GM10266 (cell line): ENCODE measurements at regions not wholly inside any gene's neighbourhood (a gene's known extent, or its start where the extent isn't known, plus 50 kb on each side); places are given as distances from the start of the nearest gene placed in this dataset.

ENCODE experiments used
- DNase-seq: peaks from one replicate; pipeline ENCODE4 v3.0.0; 2012; ENCODE audit errors: extremely low spot score
- TF ChIP-seq, protein P1 (sequence below): IDR thresholded peaks from 2 replicates; pipeline ENCODE4 v1.5.1; 2012; ENCODE audit warnings: mild to moderate bottlenecking, low read depth; ENCODE audit not compliant: control insufficient read depth, insufficient read depth; ENCODE audit errors: missing control alignments

- TF ChIP-seq, protein P1, sequence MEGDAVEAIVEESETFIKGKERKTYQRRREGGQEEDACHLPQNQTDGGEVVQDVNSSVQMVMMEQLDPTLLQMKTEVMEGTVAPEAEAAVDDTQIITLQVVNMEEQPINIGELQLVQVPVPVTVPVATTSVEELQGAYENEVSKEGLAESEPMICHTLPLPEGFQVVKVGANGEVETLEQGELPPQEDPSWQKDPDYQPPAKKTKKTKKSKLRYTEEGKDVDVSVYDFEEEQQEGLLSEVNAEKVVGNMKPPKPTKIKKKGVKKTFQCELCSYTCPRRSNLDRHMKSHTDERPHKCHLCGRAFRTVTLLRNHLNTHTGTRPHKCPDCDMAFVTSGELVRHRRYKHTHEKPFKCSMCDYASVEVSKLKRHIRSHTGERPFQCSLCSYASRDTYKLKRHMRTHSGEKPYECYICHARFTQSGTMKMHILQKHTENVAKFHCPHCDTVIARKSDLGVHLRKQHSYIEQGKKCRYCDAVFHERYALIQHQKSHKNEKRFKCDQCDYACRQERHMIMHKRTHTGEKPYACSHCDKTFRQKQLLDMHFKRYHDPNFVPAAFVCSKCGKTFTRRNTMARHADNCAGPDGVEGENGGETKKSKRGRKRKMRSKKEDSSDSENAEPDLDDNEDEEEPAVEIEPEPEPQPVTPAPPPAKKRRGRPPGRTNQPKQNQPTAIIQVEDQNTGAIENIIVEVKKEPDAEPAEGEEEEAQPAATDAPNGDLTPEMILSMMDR = no peak
- DNase-seq = no peak
These were observed 208.1 kb downstream of the ARHGAP12 start for GRCh38 chr10:31720546-31720945.

- TF ChIP-seq, protein P1 = no peak
- no peak for DNase-seq
These were observed 219.2 kb downstream of the ARHGAP12 start for GRCh38 chr10:31709476-31709875.

DNA sequence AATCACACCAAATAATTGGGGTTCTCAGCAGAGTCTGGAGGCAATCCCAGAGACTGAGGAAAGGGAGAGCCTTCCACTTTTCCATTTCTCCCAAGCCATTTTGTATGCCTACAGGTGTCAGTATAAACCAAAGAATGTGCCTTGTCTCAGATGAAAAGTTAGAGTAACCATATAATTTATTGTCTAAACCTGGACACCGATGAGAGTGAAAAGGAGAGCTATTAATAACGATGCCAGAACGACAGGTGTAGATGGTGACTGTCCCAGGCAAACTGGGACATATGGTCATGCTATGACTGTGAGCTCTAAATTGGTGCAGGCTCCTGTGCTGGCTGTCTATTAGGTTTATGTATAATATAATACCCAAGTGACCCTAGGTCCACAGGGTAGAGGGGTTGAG is 219.6 kb downstream of the ARHGAP12 start:
- TF ChIP-seq, protein P1 = peak; percentile 10
- DNase-seq = no peak

GRCh38 chr10:31708474-31708873 is 220.2 kb downstream of the ARHGAP12 start:
- TF ChIP-seq, protein P1 = no peak
- DNase-seq = no peak

GRCh38 chr10:31708046-31708445 is 220.6 kb downstream of the ARHGAP12 start:
- TF ChIP-seq, protein P1 = no peak
- no peak for DNase-seq

- TF ChIP-seq, protein P1 = no peak
- DNase-seq = peak; percentile 77
These were observed 221.3 kb downstream of the ARHGAP12 start for GRCh38 chr10:31707093-31708039.

- DNase-seq = no peak
- TF ChIP-seq, protein P1 = no peak
These were observed 222.1 kb downstream of the ARHGAP12 start for GRCh38 chr10:31706464-31707092.
